HEK293T (cell line): ENCODE measurements at regions not wholly inside any gene's neighbourhood (a gene's known extent, or its start where the extent isn't known, plus 50 kb on each side); places are given as distances from the start of the nearest gene placed in this dataset.
"Not testable (repeated sequence)": the region's sequence is repeated elsewhere in the genome, so short reads cannot be mapped to it uniquely, and the experiment has no call there.

Experiments
- CTCF ChIA-PET: fragments of 350-600 bp; formaldehyde crosslinking; extraction: SDS; loops from one replicate; lab custom pipeline; 2021; ENCODE audit warnings: antibody characterized with exemption, inconsistent platforms; lab: Yijun Ruan, JAX
- POLR2A ChIA-PET: fragments of 350-600 bp; formaldehyde crosslinking; extraction: SDS; loops from one replicate; lab custom pipeline; 2020; ENCODE audit warnings: antibody characterized with exemption, inconsistent platforms; lab: Yijun Ruan, JAX
- DNase-seq: peaks from one replicate; pipeline ENCODE4 v3.0.0; 2012; ENCODE audit warnings: mixed read lengths; ENCODE audit errors: extremely low spot score
- ARNT ChIP-seq: fragments of 450-650 bp; IDR thresholded peaks from 2 replicates; pipeline ENCODE4 v1.6.1; 2017; ENCODE audit warnings: mild to moderate bottlenecking
- BHLHE40 ChIP-seq: fragments of 450-650 bp; IDR thresholded peaks from 2 replicates; pipeline ENCODE4 v1.6.1; 2016; ENCODE audit warnings: mild to moderate bottlenecking, moderate library complexity, borderline replicate concordance
- CTBP1 ChIP-seq: fragments of 450-650 bp; IDR thresholded peaks from 2 replicates; pipeline ENCODE4 v1.6.1; 2016; ENCODE audit warnings: borderline replicate concordance
- ELF4 ChIP-seq: fragments of 450-650 bp; IDR thresholded peaks from 2 replicates; pipeline ENCODE4 v1.6.1; 2017; ENCODE audit warnings: antibody characterized with exemption
- FOXA1 ChIP-seq: fragments of 450-650 bp; IDR thresholded peaks from 2 replicates; pipeline ENCODE4 v1.6.1; 2016; ENCODE audit warnings: mild to moderate bottlenecking
- FOXK2 ChIP-seq: fragments of 450-650 bp; IDR thresholded peaks from 2 replicates; pipeline ENCODE4 v1.6.1; 2016; ENCODE audit warnings: mild to moderate bottlenecking
- FOXM1 ChIP-seq: fragments of 450-650 bp; IDR thresholded peaks from 2 replicates; pipeline ENCODE4 v1.6.1; 2017; ENCODE audit warnings: mild to moderate bottlenecking, borderline replicate concordance
- HDGF ChIP-seq: fragments of 450-650 bp; IDR thresholded peaks from 2 replicates; pipeline ENCODE4 v1.6.1; 2017; ENCODE audit warnings: antibody characterized with exemption, borderline replicate concordance
- L3MBTL2 ChIP-seq: fragments of 450-650 bp; conservative IDR thresholded peaks from 2 replicates; pipeline ENCODE4 v1.6.1; 2016; ENCODE audit warnings: mild to moderate bottlenecking
- LEF1 ChIP-seq: fragments of 450-650 bp; IDR thresholded peaks from 2 replicates; pipeline ENCODE4 v1.6.1; 2017; ENCODE audit warnings: mild to moderate bottlenecking, borderline replicate concordance
- NFRKB ChIP-seq: fragments of 450-650 bp; IDR thresholded peaks from 2 replicates; pipeline ENCODE4 v1.6.1; 2016; ENCODE audit warnings: mild to moderate bottlenecking, moderate library complexity
- SP1 ChIP-seq: fragments of 450-650 bp; IDR thresholded peaks from 2 replicates; pipeline ENCODE4 v1.6.1; 2017
- SUZ12 ChIP-seq: fragments of 450-650 bp; IDR thresholded peaks from 2 replicates; pipeline ENCODE4 v1.6.1; 2016; ENCODE audit warnings: mild to moderate bottlenecking
- TARDBP ChIP-seq: fragments of 450-650 bp; IDR thresholded peaks from 2 replicates; pipeline ENCODE4 v1.6.1; 2016
- ZNF384 ChIP-seq: fragments of 450-650 bp; IDR thresholded peaks from 2 replicates; pipeline ENCODE4 v1.6.1; 2016
- TF ChIP-seq, protein P1 (sequence below): fragments of 450-650 bp; IDR thresholded peaks from 2 replicates; pipeline ENCODE4 v1.6.1; 2016

- DNase-seq = no peak
- CTCF ChIA-PET = no interaction called here
- TF ChIP-seq ELF4 (no peak), LEF1 (no peak), L3MBTL2 (no peak), TARDBP (no peak), FOXK2 (no peak), HDGF (no peak)
- POLR2A ChIA-PET = no interaction called here
Measured at GRCh38 chr12:31801872-31802271, 73.1 kb upstream of the AMN1 start.

GRCh38 chr12:31797230-31797872, 68.5 kb upstream of the AMN1 start:
- TF ChIP-seq CTBP1 (no peak), FOXK2 (no peak), FOXA1 (no peak), HDGF (no peak), TARDBP (no peak), NFRKB (no peak), L3MBTL2 (no peak), BHLHE40 (no peak), SUZ12 (no peak), SP1 (no peak), ZNF384 (no peak), ELF4 (no peak), LEF1 (no peak)
- TF ChIP-seq, protein P1, sequence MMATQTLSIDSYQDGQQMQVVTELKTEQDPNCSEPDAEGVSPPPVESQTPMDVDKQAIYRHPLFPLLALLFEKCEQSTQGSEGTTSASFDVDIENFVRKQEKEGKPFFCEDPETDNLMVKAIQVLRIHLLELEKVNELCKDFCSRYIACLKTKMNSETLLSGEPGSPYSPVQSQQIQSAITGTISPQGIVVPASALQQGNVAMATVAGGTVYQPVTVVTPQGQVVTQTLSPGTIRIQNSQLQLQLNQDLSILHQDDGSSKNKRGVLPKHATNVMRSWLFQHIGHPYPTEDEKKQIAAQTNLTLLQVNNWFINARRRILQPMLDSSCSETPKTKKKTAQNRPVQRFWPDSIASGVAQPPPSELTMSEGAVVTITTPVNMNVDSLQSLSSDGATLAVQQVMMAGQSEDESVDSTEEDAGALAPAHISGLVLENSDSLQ = no peak
- CTCF ChIA-PET = interaction anchor here (0.6 kb wide), 1 partner anchor 81 kb away, joined by 3 read pairs; no protein-coding TSS in a partner anchor

DNA sequence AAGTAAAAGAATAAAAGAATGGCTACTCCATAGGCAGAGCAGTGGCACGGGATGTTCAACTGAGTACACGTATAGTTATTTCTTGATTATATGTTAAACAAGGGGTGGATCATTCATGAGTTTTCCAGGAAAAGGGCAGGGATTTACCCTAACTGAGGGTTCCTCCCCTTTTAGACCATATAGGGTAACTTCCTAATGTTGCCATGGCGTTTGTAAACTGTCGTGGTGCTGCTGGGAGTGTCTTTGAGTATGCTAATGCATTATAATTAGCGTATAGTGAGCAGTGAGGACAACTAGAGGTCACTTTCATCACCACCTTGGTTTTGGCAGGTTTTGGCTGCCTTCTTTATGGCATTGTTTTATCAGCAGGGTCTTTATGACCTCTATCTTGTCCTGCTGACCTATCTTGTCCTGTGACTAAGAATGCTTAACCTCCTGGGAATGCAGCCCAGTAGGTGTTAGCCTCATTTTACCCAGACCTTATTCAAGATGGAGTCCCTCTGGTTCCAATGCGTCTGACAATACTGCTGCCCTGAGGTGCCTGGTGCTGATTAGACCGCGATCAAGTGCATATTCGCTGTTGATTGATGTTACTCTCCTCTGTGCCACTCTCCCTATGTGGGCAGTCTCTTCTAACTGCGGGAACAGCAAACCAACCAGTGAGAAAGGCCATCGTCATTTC, 67.6 kb upstream of the AMN1 start:
- CTCF ChIA-PET = no interaction called here
- TF ChIP-seq NFRKB (no peak), HDGF (no peak), CTBP1 (no peak), LEF1 (no peak), BHLHE40 (no peak), ZNF384 (no peak), ARNT (no peak), TARDBP (no peak), SUZ12 (no peak), FOXA1 (no peak), FOXM1 (no peak), FOXK2 (no peak), SP1 (no peak), L3MBTL2 (no peak), ELF4 (no peak)
- TF ChIP-seq, protein P1 = no peak
- POLR2A ChIA-PET = no interaction called here
- no peak for DNase-seq

More at GRCh38 chr12:31797230-31797872, 68.5 kb upstream of the AMN1 start:
- POLR2A ChIA-PET = no interaction called here
- DNase-seq = no peak

GRCh38 chr12:31794745-31795144, 65.9 kb upstream of the AMN1 start:
- ChIA-PET POLR2A (no interaction called here), CTCF (interaction anchor here (0.6 kb wide), 2 partner anchors 36 to 209 kb away, joined by 4 read pairs; no protein-coding TSS in a partner anchor)
- DNase-seq = no peak
- no peak for TF ChIP-seq LEF1

DNA sequence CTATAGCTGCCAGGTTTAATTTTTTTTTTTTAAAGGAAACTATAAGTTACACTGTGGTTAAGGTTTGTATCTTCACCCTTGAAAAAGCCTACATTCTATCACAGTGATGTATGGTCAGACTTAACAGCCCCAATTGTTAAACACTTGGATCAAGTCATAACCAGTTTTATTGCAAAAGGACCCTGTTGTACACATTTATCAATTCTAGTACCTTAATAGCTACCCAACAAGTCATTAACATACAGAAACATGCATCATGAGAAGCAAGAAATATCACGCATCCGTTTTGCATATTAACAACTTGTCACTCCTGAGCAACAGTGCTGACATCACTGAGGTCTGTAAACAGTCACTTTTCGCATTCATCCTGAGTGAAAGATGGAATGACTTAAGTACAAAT, 62.4 kb upstream of the AMN1 start:
- POLR2A ChIA-PET, DNase-seq, CTCF ChIA-PET: not testable (repeated sequence)

DNA sequence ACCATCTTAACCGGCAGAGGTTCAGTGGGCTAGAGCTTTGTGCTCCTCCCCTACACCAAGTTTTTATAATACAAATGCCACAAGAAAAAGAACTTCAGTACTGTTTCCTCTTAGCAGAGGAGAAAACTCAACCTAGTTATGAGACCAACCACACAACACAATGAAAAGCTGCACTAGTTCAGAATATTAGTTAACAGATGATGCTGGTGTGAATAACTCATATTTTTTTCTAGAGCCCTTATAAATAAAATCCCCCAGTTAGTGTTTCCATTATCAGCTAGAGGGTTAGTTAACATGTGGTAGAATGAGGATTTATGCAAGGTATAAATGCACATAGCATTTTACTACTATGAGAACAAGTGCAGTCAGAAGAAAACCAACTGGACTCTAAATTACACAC, 61.9 kb upstream of the AMN1 start:
- CTCF ChIA-PET = no interaction called here
- POLR2A ChIA-PET = no interaction called here
- no peak for TF ChIP-seq ELF4
- TF ChIP-seq CTBP1 = no peak
- TF ChIP-seq HDGF = no peak
- TF ChIP-seq NFRKB = no peak
- no peak for TF ChIP-seq FOXK2
- no peak for TF ChIP-seq SP1
- no peak for TF ChIP-seq L3MBTL2
- no peak for TF ChIP-seq LEF1
- TF ChIP-seq SUZ12 = no peak
- TF ChIP-seq FOXM1 = no peak
- TF ChIP-seq, protein P1 = no peak
- no peak for TF ChIP-seq ARNT
- no peak for TF ChIP-seq FOXA1
- no peak for TF ChIP-seq BHLHE40
- no peak for TF ChIP-seq ZNF384
- DNase-seq = no peak
